ENCODE measurements at regions not wholly inside any gene's neighbourhood (a gene's known extent, or its start where the extent isn't known, plus 50 kb on each side); places are given as distances from the start of the nearest gene placed in this dataset.

DNA sequence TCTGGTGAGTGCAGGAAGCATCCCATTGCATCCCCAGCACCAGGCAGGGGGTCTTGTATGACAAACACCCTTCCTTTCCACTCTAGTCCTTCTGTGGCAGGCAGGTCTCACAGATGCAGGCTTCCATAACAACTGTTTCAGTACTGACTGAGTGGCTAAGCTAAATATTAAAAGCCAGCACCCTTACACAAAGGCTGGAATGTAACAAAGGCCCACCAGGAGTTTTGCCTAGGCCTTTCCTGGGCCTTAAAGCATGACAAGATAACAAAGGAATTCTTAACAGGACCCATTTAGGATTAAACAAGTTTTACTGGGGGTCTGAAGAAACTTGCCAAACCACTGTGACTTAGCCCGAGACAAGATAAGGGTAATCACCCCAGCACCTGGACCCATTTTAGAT is 228.9 kb upstream of the RPL38 start:
- Histone ChIP-seq H3K4me1 (peaks cover 0 to 12% (median 0%) of the 10 kb centered on the region in 9 donors), H3K27me3 (peaks cover 0 to 51% (median 43%) of the 10 kb centered on the region in 7 donors), H3K27ac (peak overlapping the region in 4 of 10 donors; percentile 12 to 47 (median 32)), H3K36me3 (no peaks in the 10 kb centered on the region), H3K4me3 (no peak overlapping the region), H3K9me3 (peaks cover 0 to 4% (median 0%) of the 10 kb centered on the region in 11 donors)
- 92 to 100% methylated on average over 1 of the region's 1 CpG for WGBS, 2 donors
- DNase-seq, result no peak
- TF ChIP-seq, protein P1, sequence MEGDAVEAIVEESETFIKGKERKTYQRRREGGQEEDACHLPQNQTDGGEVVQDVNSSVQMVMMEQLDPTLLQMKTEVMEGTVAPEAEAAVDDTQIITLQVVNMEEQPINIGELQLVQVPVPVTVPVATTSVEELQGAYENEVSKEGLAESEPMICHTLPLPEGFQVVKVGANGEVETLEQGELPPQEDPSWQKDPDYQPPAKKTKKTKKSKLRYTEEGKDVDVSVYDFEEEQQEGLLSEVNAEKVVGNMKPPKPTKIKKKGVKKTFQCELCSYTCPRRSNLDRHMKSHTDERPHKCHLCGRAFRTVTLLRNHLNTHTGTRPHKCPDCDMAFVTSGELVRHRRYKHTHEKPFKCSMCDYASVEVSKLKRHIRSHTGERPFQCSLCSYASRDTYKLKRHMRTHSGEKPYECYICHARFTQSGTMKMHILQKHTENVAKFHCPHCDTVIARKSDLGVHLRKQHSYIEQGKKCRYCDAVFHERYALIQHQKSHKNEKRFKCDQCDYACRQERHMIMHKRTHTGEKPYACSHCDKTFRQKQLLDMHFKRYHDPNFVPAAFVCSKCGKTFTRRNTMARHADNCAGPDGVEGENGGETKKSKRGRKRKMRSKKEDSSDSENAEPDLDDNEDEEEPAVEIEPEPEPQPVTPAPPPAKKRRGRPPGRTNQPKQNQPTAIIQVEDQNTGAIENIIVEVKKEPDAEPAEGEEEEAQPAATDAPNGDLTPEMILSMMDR (IDR thresholded peaks at IDR 0.05), result no peak
- no peak for ATAC-seq
- intact Hi-C loops (cut with DNase I), result no loop called here

DNA sequence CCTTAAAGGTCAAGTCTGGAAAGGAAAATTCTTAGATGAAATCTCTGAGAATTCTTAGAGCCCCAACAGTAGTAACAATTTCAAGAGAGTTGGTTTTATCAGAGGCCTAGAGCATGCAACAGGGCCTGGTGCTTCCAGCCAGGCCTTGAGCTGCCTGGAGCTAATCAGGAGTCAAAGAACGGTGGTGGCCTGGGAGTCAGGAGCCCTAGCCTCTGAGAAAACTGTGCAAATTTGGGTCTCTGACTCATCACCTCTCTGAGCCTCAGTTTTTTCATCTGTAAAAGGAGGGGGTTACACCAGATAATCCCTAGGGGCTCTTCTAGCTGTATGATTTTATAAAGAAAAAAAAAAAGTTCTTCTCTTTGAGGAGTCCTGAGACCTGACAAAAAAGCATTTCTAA is 227.3 kb upstream of the RPL38 start:
- H3K27ac ChIP-seq, result peak overlapping the region in 3 of 10 donors; percentile 22 to 31 (median 25)
- H3K4me1 ChIP-seq, result peaks cover 0 to 12% (median 0%) of the 10 kb centered on the region in 9 donors
- H3K4me3 ChIP-seq, result no peak overlapping the region
- 74 to 83% methylated on average over 1 of the region's 1 CpG for WGBS, 2 donors
- intact Hi-C loops (cut with DNase I), result no loop called here
- DNase-seq, result no peak
- H3K36me3 ChIP-seq, result no peaks in the 10 kb centered on the region
- TF ChIP-seq, protein P1 (IDR thresholded peaks at IDR 0.05), result no peak
- ATAC-seq, result peak in 4 of 8 donors; percentile 34 to 60 (median 55)
- peaks cover 0 to 46% (median 30%) of the 10 kb centered on the region in 7 donors for H3K27me3 ChIP-seq
- H3K9me3 ChIP-seq, result peaks cover 0 to 4% (median 0%) of the 10 kb centered on the region in 11 donors

- 43 to 52% methylated on average over 19 of the region's 19 CpGs for WGBS, 2 donors
- TF ChIP-seq, protein P1 (IDR thresholded peaks at IDR 0.05), result no peak
- Histone ChIP-seq H3K27ac (peak overlapping the region in 2 of 10 donors; percentile 25 to 31), H3K4me1 (peaks cover 0 to 12% (median 0%) of the 10 kb centered on the region in 9 donors), H3K9me3 (peaks cover 0 to 4% (median 0%) of the 10 kb centered on the region in 11 donors), H3K27me3 (peaks cover 0 to 46% (median 29%) of the 10 kb centered on the region in 7 donors), H3K36me3 (no peaks in the 10 kb centered on the region), H3K4me3 (no peak overlapping the region)
- intact Hi-C loops (cut with DNase I), result no loop called here
- DNase-seq, result peak in 1 of 2 donors; percentile 25
- ATAC-seq, result peak in 5 of 8 donors; percentile 16 to 61 (median 48)
Measured at GRCh38 chr17:73976676-73977521, 226.6 kb upstream of the RPL38 start.

GRCh38 chr17:73980517-73980916 is 223.0 kb upstream of the RPL38 start:
- no peaks in the 10 kb centered on the region for H3K36me3 ChIP-seq
- TF ChIP-seq, protein P1 (IDR thresholded peaks at IDR 0.05), result no peak
- H3K27me3 ChIP-seq, result peaks cover 0 to 65% (median 33%) of the 10 kb centered on the region in 7 donors
- intact Hi-C loops (cut with DNase I), result loop anchor here in 1 of 10 donors (10.0 kb wide), 1 partner anchor 64 kb away; no protein-coding TSS in a partner anchor
- H3K9me3 ChIP-seq, result peaks cover 0 to 4% (median 0%) of the 10 kb centered on the region in 11 donors
- ATAC-seq, result no peak
- no peak overlapping the region for H3K27ac ChIP-seq
- peaks cover 0 to 7% (median 0%) of the 10 kb centered on the region in 9 donors for H3K4me1 ChIP-seq
- DNase-seq, result no peak
- no peak overlapping the region for H3K4me3 ChIP-seq
- 77 to 81% methylated on average over 3 of the region's 3 CpGs for WGBS, 2 donors
